ENCODE measurements at regions not wholly inside any gene's neighbourhood (a gene's known extent, or its start where the extent isn't known, plus 50 kb on each side); places are given as distances from the start of the nearest gene placed in this dataset.
"Not testable (repeated sequence)": the region's sequence is repeated elsewhere in the genome, so short reads cannot be mapped to it uniquely, and the experiment has no call there.

- no peak overlapping the region for H3K4me3 Mint-ChIP-seq
- DNase-seq (no peak), ATAC-seq (ENCODE audit: low read depth) (no peak)
- POLR2A ChIA-PET = no interaction called here
- no peaks in the 10 kb centered on the region for H3K27me3 Mint-ChIP-seq
- H3K4me1 Mint-ChIP-seq = no peaks in the 10 kb centered on the region
- H3K36me3 Mint-ChIP-seq = no peaks in the 10 kb centered on the region
- no peak overlapping the region for H3K27ac Mint-ChIP-seq
- H3K9me3 Mint-ChIP-seq = no peaks in the 10 kb centered on the region
Observed at GRCh38 chr3:82461049-82461889, 699.8 kb upstream of the GBE1 start.

GRCh38 chr3:82448320-82448719 is 686.9 kb upstream of the GBE1 start:
- H3K4me1 Mint-ChIP-seq = no peaks in the 10 kb centered on the region
- H3K27ac Mint-ChIP-seq = no peak overlapping the region
- no peaks in the 10 kb centered on the region for H3K36me3 Mint-ChIP-seq
- POLR2A ChIA-PET = no interaction called here
- ATAC-seq (ENCODE audit: low read depth) = no peak
- H3K27me3 Mint-ChIP-seq = no peaks in the 10 kb centered on the region
- H3K4me3 Mint-ChIP-seq = no peak overlapping the region
- peaks cover 4% of the 10 kb centered on the region for H3K9me3 Mint-ChIP-seq
- no peak for DNase-seq

- H3K27ac Mint-ChIP-seq; POLR2A ChIA-PET; H3K4me1 Mint-ChIP-seq; H3K36me3 Mint-ChIP-seq; DNase-seq; H3K9me3 Mint-ChIP-seq; ATAC-seq (ENCODE audit: low read depth); H3K4me3 Mint-ChIP-seq; H3K27me3 Mint-ChIP-seq: not testable (repeated sequence)
Observed at GRCh38 chr3:82428821-82429220, 667.4 kb upstream of the GBE1 start.

GRCh38 chr3:82424031-82424339 is 662.5 kb upstream of the GBE1 start:
- POLR2A ChIA-PET = no interaction called here
- no peak overlapping the region for H3K4me3 Mint-ChIP-seq
- no peaks in the 10 kb centered on the region for H3K36me3 Mint-ChIP-seq
- DNase-seq = no peak
- no peaks in the 10 kb centered on the region for H3K4me1 Mint-ChIP-seq
- peaks cover 3% of the 10 kb centered on the region for H3K9me3 Mint-ChIP-seq
- H3K27ac Mint-ChIP-seq = no peak overlapping the region
- ATAC-seq (ENCODE audit: low read depth) = no peak
- H3K27me3 Mint-ChIP-seq = no peaks in the 10 kb centered on the region

GRCh38 chr3:82423268-82424030 is 662.0 kb upstream of the GBE1 start:
- no peak for DNase-seq
- no peak for ATAC-seq (ENCODE audit: low read depth)
- Mint-ChIP-seq H3K4me1 (no peaks in the 10 kb centered on the region), H3K27ac (no peak overlapping the region), H3K4me3 (no peak overlapping the region), H3K9me3 (peaks cover 3% of the 10 kb centered on the region), H3K36me3 (no peaks in the 10 kb centered on the region), H3K27me3 (no peaks in the 10 kb centered on the region)
- POLR2A ChIA-PET = no interaction called here

GRCh38 chr3:82416830-82417229 is 655.4 kb upstream of the GBE1 start:
- POLR2A ChIA-PET = no interaction called here
- Mint-ChIP-seq H3K27ac (no peak overlapping the region), H3K9me3 (peaks cover 3% of the 10 kb centered on the region), H3K4me1 (no peaks in the 10 kb centered on the region), H3K4me3 (no peak overlapping the region), H3K27me3 (no peaks in the 10 kb centered on the region), H3K36me3 (no peaks in the 10 kb centered on the region)
- no peak for ATAC-seq (ENCODE audit: low read depth)
- DNase-seq = no peak

GRCh38 chr3:82416349-82416748 is 654.9 kb upstream of the GBE1 start:
- Mint-ChIP-seq H3K4me1 (no peaks in the 10 kb centered on the region), H3K9me3 (peaks cover 3% of the 10 kb centered on the region), H3K27ac (no peak overlapping the region), H3K36me3 (no peaks in the 10 kb centered on the region), H3K27me3 (no peaks in the 10 kb centered on the region), H3K4me3 (no peak overlapping the region)
- DNase-seq (no peak), ATAC-seq (ENCODE audit: low read depth) (no peak)
- POLR2A ChIA-PET = no interaction called here

- Mint-ChIP-seq H3K36me3 (no peaks in the 10 kb centered on the region), H3K9me3 (no peaks in the 10 kb centered on the region), H3K4me3 (no peak overlapping the region), H3K4me1 (no peaks in the 10 kb centered on the region), H3K27me3 (no peaks in the 10 kb centered on the region), H3K27ac (no peak overlapping the region)
- POLR2A ChIA-PET = no interaction called here
- DNase-seq (no peak), ATAC-seq (ENCODE audit: low read depth) (no peak)
Observed at GRCh38 chr3:82413171-82413570, 651.7 kb upstream of the GBE1 start.

GRCh38 chr3:82410366-82410765 is 648.9 kb upstream of the GBE1 start:
- no peaks in the 10 kb centered on the region for H3K4me1 Mint-ChIP-seq
- H3K4me3 Mint-ChIP-seq = no peak overlapping the region
- no peaks in the 10 kb centered on the region for H3K9me3 Mint-ChIP-seq
- POLR2A ChIA-PET = no interaction called here
- H3K27ac Mint-ChIP-seq = no peak overlapping the region
- DNase-seq = no peak
- no peaks in the 10 kb centered on the region for H3K27me3 Mint-ChIP-seq
- no peaks in the 10 kb centered on the region for H3K36me3 Mint-ChIP-seq
- ATAC-seq (ENCODE audit: low read depth) = no peak

- ATAC-seq (ENCODE audit: low read depth) (no peak), DNase-seq (no peak)
- H3K27ac Mint-ChIP-seq = no peak overlapping the region
- H3K9me3 Mint-ChIP-seq = no peaks in the 10 kb centered on the region
- H3K4me1 Mint-ChIP-seq = no peaks in the 10 kb centered on the region
- H3K27me3 Mint-ChIP-seq = no peaks in the 10 kb centered on the region
- no peak overlapping the region for H3K4me3 Mint-ChIP-seq
- H3K36me3 Mint-ChIP-seq = no peaks in the 10 kb centered on the region
- POLR2A ChIA-PET = no interaction called here
Observed at GRCh38 chr3:82409842-82410241, 648.4 kb upstream of the GBE1 start.

- Mint-ChIP-seq H3K4me3 (no peak overlapping the region), H3K36me3 (no peaks in the 10 kb centered on the region), H3K9me3 (peaks cover 7% of the 10 kb centered on the region), H3K27me3 (no peaks in the 10 kb centered on the region), H3K27ac (no peak overlapping the region), H3K4me1 (no peaks in the 10 kb centered on the region)
- POLR2A ChIA-PET = no interaction called here
- ATAC-seq (ENCODE audit: low read depth) (no peak), DNase-seq (no peak)
Observed at GRCh38 chr3:82392203-82392775, 630.8 kb upstream of the GBE1 start.

GRCh38 chr3:82390868-82391267 is 629.4 kb upstream of the GBE1 start:
- peaks cover 7% of the 10 kb centered on the region for H3K9me3 Mint-ChIP-seq
- no peaks in the 10 kb centered on the region for H3K4me1 Mint-ChIP-seq
- H3K27ac Mint-ChIP-seq = no peak overlapping the region
- DNase-seq (no peak), ATAC-seq (ENCODE audit: low read depth) (no peak)
- no peak overlapping the region for H3K4me3 Mint-ChIP-seq
- POLR2A ChIA-PET = no interaction called here
- H3K27me3 Mint-ChIP-seq = no peaks in the 10 kb centered on the region
- H3K36me3 Mint-ChIP-seq = no peaks in the 10 kb centered on the region

GRCh38 chr3:82386647-82387046 is 625.2 kb upstream of the GBE1 start:
- no peaks in the 10 kb centered on the region for H3K36me3 Mint-ChIP-seq
- H3K27ac Mint-ChIP-seq = no peak overlapping the region
- POLR2A ChIA-PET = no interaction called here
- H3K27me3 Mint-ChIP-seq = no peaks in the 10 kb centered on the region
- ATAC-seq (ENCODE audit: low read depth) = no peak
- no peaks in the 10 kb centered on the region for H3K4me1 Mint-ChIP-seq
- H3K4me3 Mint-ChIP-seq = no peak overlapping the region
- peaks cover 6% of the 10 kb centered on the region for H3K9me3 Mint-ChIP-seq
- no peak for DNase-seq

GRCh38 chr3:82384181-82384580 is 622.7 kb upstream of the GBE1 start:
- no peak for ATAC-seq (ENCODE audit: low read depth)
- H3K27ac Mint-ChIP-seq = no peak overlapping the region
- H3K36me3 Mint-ChIP-seq = no peaks in the 10 kb centered on the region
- POLR2A ChIA-PET = no interaction called here
- no peak overlapping the region for H3K4me3 Mint-ChIP-seq
- H3K4me1 Mint-ChIP-seq = no peaks in the 10 kb centered on the region
- DNase-seq = no peak
- H3K9me3 Mint-ChIP-seq = peaks cover 2% of the 10 kb centered on the region
- H3K27me3 Mint-ChIP-seq = no peaks in the 10 kb centered on the region
